ENCODE measurements at regions not wholly inside any gene's neighbourhood (a gene's known extent, or its start where the extent isn't known, plus 50 kb on each side); places are given as distances from the start of the nearest gene placed in this dataset.

DNA sequence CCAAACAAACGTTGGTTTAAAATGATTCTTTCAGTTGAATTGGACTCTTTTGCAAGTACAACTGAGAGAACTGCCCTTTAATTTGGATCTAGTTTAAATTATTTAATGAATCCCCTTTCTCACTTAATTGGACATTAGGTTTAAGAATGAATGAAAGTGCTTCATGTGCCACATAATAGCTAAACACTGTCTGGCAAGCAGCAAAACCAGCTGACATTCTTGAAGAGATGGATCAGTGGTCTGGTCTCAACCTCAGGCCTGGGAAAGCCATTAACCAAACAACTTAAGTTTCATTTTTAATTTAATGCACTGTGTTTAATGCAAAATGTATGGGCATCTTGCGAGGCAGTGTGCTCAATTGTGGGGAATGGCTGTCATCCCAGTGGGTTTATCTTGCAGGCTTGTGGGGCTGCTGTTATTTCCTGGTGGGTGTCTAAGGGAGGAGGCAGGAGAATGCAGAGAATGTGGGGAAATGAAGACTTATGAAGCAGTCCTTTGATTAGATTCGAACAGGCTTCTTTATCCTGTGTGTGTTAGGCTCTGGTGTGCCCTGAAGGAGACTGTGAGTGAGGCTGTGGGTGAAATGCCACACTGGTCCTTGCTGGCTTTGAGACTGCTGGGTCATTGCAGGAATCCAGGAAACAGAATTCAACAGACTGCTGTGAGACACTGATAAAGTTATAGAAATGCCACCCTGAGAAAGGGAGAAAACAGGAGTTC, 144.1 kb upstream of the PELI2 start:
- Histone ChIP-seq H3K79me2 (ENCODE audit: control insufficient read depth, insufficient read depth, low read length) (no peaks in the 10 kb centered on the region), H3K9ac (replicated peaks; ENCODE audit: extremely low read depth, insufficient read depth, low read length) (no peak overlapping the region), H3K4me1 (ENCODE audit: control insufficient read depth, extremely low read depth, insufficient read depth, low read length) (no peaks in the 10 kb centered on the region), H3K4me3 (replicated peaks in 1 of 3; ENCODE audit: insufficient read depth in 1 of 3, low read depth in 1 of 3, low read length in 3 of 3) (no peak overlapping the region), H2AFZ (ENCODE audit: low read depth, low read length) (no peak overlapping the region), H3K36me3 (ENCODE audit: control insufficient read depth in 2 of 2, extremely low read depth in 1 of 2, insufficient read depth in 2 of 2, low read length in 2 of 2) (no peaks in the 10 kb centered on the region), H3K27ac (ENCODE audit: insufficient read depth, low read depth, low read length) (no peak overlapping the region), H3K9me1 (replicated peaks; ENCODE audit: control insufficient read depth, extremely low read depth, insufficient read depth, low read length) (no peaks in the 10 kb centered on the region), H3K4me2 (ENCODE audit: insufficient read depth, low read length) (no peak overlapping the region), H3K9me3 (replicated peaks; ENCODE audit: control insufficient read depth, insufficient read depth, low read length) (no peaks in the 10 kb centered on the region), H3K27me3 (ENCODE audit: control insufficient read depth in 2 of 2, insufficient read depth in 2 of 2, low read length in 2 of 2) (no peaks in the 10 kb centered on the region), H4K20me1 (replicated peaks; ENCODE audit: control insufficient read depth, extremely low read depth, insufficient read depth, low read length) (no peaks in the 10 kb centered on the region)
- BruUV-seq (replicated peaks) = no TSS peak
- TF ChIP-seq FOS (IDR thresholded peaks at IDR 0.05; ENCODE audit: borderline replicate concordance, insufficient read depth, low read length) (no peak), POLR2A (IDR thresholded peaks at IDR 0.05; ENCODE audit: low read depth, low read length) (no peak), MYC (IDR thresholded peaks at IDR 0.05; ENCODE audit: low read depth, low read length) (no peak), GATA2 (IDR thresholded peaks at IDR 0.05; ENCODE audit: insufficient read depth, insufficient read length, low read depth, low read length) (no peak), POLR2AphosphoS5 (IDR thresholded peaks at IDR 0.05; ENCODE audit: insufficient read depth, low read depth, low read length) (no peak), JUN (IDR thresholded peaks at IDR 0.05; ENCODE audit: borderline replicate concordance, insufficient read depth, insufficient read length, low read depth) (no peak), EZH2 (IDR thresholded peaks at IDR 0.05; ENCODE audit: borderline replicate concordance, low read depth, low read length, severe bottlenecking) (no peak)
- TF ChIP-seq, protein P1, sequence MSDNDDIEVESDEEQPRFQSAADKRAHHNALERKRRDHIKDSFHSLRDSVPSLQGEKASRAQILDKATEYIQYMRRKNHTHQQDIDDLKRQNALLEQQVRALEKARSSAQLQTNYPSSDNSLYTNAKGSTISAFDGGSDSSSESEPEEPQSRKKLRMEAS (IDR thresholded peaks at IDR 0.05; ENCODE audit: insufficient read depth, insufficient read length) = no peak
- TF ChIP-seq, protein P2, sequence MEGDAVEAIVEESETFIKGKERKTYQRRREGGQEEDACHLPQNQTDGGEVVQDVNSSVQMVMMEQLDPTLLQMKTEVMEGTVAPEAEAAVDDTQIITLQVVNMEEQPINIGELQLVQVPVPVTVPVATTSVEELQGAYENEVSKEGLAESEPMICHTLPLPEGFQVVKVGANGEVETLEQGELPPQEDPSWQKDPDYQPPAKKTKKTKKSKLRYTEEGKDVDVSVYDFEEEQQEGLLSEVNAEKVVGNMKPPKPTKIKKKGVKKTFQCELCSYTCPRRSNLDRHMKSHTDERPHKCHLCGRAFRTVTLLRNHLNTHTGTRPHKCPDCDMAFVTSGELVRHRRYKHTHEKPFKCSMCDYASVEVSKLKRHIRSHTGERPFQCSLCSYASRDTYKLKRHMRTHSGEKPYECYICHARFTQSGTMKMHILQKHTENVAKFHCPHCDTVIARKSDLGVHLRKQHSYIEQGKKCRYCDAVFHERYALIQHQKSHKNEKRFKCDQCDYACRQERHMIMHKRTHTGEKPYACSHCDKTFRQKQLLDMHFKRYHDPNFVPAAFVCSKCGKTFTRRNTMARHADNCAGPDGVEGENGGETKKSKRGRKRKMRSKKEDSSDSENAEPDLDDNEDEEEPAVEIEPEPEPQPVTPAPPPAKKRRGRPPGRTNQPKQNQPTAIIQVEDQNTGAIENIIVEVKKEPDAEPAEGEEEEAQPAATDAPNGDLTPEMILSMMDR (IDR thresholded peaks at IDR 0.05; ENCODE audit: extremely low read depth in 1 of 2, insufficient read depth in 1 of 2, low read depth in 1 of 2, low read length in 2 of 2) = no peak
- dilution Hi-C loops (cut with MboI; ENCODE audit: extremely low pct_ligation_motif_present, low sequenced_read_pairs) (no loop called here), intact Hi-C loops (cut with micrococcal nuclease) (no loop called here)
- FAIRE-seq = no peak
- POLR2A ChIA-PET = no interaction called here
- CTCF ChIA-PET = no interaction called here
- no peak for DNase-seq (ENCODE audit: low read depth, low spot score)
